ENCODE measurements at regions not wholly inside any gene's neighbourhood (a gene's known extent, or its start where the extent isn't known, plus 50 kb on each side); places are given as distances from the start of the nearest gene placed in this dataset.

GRCh38 chr4:137738375-137738990, 206.2 kb upstream of the PCDH18 start:
- no peak for TF ChIP-seq CTCF (IDR thresholded peaks at IDR 0.05)
- no peak for TF ChIP-seq POLR2A (IDR thresholded peaks at IDR 0.05)

Measured in suprapubic skin (tissue), 3 donors.